HCT116 (cell line): ENCODE measurements at regions not wholly inside any gene's neighbourhood (a gene's known extent, or its start where the extent isn't known, plus 50 kb on each side); places are given as distances from the start of the nearest gene placed in this dataset.

ENCODE experiments used
- CBX3 ChIP-seq: IDR thresholded peaks from 2 replicates; pipeline ENCODE4 v1.6.1; 2012; ENCODE audit warnings: low read depth
- CTCF ChIP-seq, 3 experiments: fragments of 200-600 bp in 1 of 3; sonication (generic) in 1 of 3; IDR thresholded peaks in 2 of 3; conservative IDR thresholded peaks in 1 of 3; 2 replicates each; pipeline ENCODE4 v1.5.1; 2012 to 2017; ENCODE audit warnings: low read depth in 2 of 3, low read length in 2 of 3, antibody characterized with exemption in 1 of 3, borderline replicate concordance in 1 of 3, control low read depth in 1 of 3, mild to moderate bottlenecking in 1 of 3, mixed read lengths in 1 of 3, mixed run types in 1 of 3, moderate library complexity in 1 of 3; ENCODE audit not compliant: insufficient read depth in 1 of 3
- EZH2 ChIP-seq: fragments of 200-600 bp; sonication (generic); IDR thresholded peaks from 2 replicates; pipeline ENCODE4 v1.6.1; 2017; ENCODE audit warnings: antibody characterized with exemption, mixed run types
- MAX ChIP-seq: IDR thresholded peaks from 2 replicates; pipeline ENCODE4 v1.6.1; 2012
- POLR2A ChIP-seq: IDR thresholded peaks from 2 replicates; pipeline ENCODE4 v1.7.0; 2011; ENCODE audit warnings: borderline replicate concordance; ENCODE audit not compliant: insufficient read depth, insufficient read length; ENCODE audit errors: extremely low read depth
- POLR2AphosphoS5 ChIP-seq: IDR thresholded peaks from 2 replicates; pipeline ENCODE4 v1.6.1; 2011; ENCODE audit warnings: mild to moderate bottlenecking, low read depth, low read length, moderate library complexity
- RAD21 ChIP-seq: IDR thresholded peaks from 2 replicates; pipeline ENCODE4 v1.6.1; 2012; ENCODE audit warnings: low read depth, mild to moderate bottlenecking
- SIN3A ChIP-seq: IDR thresholded peaks from 2 replicates; pipeline ENCODE4 v1.6.1; 2012; ENCODE audit warnings: low read depth
- TCF7L2 ChIP-seq: IDR thresholded peaks from 2 replicates; pipeline ENCODE4 v1.7.0; 2011; ENCODE audit warnings: borderline replicate concordance, inconsistent platforms; ENCODE audit not compliant: insufficient read depth, insufficient read length; ENCODE audit errors: extremely low read depth
- ZBTB33 ChIP-seq: IDR thresholded peaks from 2 replicates; pipeline ENCODE4 v1.6.1; 2011; ENCODE audit warnings: mild to moderate bottlenecking, low read length, moderate library complexity; ENCODE audit not compliant: insufficient replicate concordance; ENCODE audit errors: extremely low read depth
- ZFX ChIP-seq: fragments of 450-650 bp; IDR thresholded peaks from 2 replicates; pipeline ENCODE4 v1.6.1; 2017
- ZNF274 ChIP-seq: fragments of 200-500 bp; sonication (Bioruptor generic); IDR thresholded peaks from 2 replicates; pipeline ENCODE4 v1.6.1; 2014; ENCODE audit warnings: mild to moderate bottlenecking, low read depth, low read length, inconsistent platforms

GRCh38 chr5:90017239-90017638, 392.3 kb downstream of the CETN3 start:
- TF ChIP-seq CTCF (IDR thresholded peaks at IDR 0.05 in 2 of 3, conservative IDR thresholded peaks at IDR 0.05 in 1 of 3; ENCODE audit: borderline replicate concordance in 1 of 3, insufficient read depth in 1 of 3, low read depth in 2 of 3, low read length in 2 of 3) (no peak), POLR2A (no peak), TCF7L2 (no peak), ZNF274 (no peak), SIN3A (no peak), EZH2 (no peak), CBX3 (no peak), MAX (no peak), RAD21 (no peak), ZFX (no peak), POLR2AphosphoS5 (no peak), ZBTB33 (no peak)
